NCI-H524 (cell line): ENCODE measurements at regions not wholly inside any gene's neighbourhood (a gene's known extent, or its start where the extent isn't known, plus 50 kb on each side); places are given as distances from the start of the nearest gene placed in this dataset.

Source experiments
- DNase-seq, 2 experiments: peaks; one replicate each; lab custom pipeline; 2025; lab: John Stamatoyannopoulos, UW

- no peak for DNase-seq
These were observed 68.6 kb downstream of the ZNF621 start for GRCh38 chr3:40593351-40593750.

- DNase-seq, result no peak
These were observed 72.7 kb downstream of the ZNF621 start for GRCh38 chr3:40597441-40597840.

GRCh38 chr3:40598338-40598737 is 73.6 kb downstream of the ZNF621 start:
- DNase-seq, result no peak

- no peak for DNase-seq
These were observed 74.2 kb downstream of the ZNF621 start for GRCh38 chr3:40598962-40599361.

DNA sequence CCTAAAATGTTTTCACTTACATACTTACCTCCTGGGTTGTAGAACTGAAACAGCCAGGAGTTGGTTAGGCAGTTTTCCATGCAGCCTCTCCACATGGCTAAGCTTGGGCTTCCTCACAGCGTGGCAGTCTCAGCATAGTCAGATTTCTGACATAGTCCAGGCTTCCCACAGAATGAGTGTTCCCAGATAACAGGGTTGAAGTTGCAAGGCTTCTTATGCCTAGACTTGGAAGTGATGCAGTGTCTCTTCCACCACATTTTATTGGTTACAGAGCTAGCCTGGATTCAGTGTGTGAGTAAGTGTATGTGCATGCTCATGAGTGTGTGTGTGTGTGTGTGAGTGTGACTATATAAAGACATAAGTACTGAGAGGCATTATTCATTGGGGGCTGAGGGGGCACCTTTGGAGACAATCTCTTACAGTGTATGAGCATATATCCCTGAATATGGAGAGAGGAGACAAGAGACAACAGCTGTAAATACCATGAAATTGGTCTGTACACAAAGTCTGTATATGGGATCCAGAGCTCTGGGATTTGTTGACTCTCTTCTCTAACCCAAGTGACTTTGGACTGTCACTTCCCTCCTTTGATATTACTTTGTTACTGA is 78.1 kb downstream of the ZNF621 start:
- no peak for DNase-seq

GRCh38 chr3:40605960-40606359 is 81.2 kb downstream of the ZNF621 start:
- DNase-seq, result no peak

- DNase-seq, result no peak
These were observed 83.3 kb downstream of the ZNF621 start for GRCh38 chr3:40608091-40608490.

- no peak for DNase-seq
These were observed 88.5 kb downstream of the ZNF621 start for GRCh38 chr3:40613306-40613705.

DNA sequence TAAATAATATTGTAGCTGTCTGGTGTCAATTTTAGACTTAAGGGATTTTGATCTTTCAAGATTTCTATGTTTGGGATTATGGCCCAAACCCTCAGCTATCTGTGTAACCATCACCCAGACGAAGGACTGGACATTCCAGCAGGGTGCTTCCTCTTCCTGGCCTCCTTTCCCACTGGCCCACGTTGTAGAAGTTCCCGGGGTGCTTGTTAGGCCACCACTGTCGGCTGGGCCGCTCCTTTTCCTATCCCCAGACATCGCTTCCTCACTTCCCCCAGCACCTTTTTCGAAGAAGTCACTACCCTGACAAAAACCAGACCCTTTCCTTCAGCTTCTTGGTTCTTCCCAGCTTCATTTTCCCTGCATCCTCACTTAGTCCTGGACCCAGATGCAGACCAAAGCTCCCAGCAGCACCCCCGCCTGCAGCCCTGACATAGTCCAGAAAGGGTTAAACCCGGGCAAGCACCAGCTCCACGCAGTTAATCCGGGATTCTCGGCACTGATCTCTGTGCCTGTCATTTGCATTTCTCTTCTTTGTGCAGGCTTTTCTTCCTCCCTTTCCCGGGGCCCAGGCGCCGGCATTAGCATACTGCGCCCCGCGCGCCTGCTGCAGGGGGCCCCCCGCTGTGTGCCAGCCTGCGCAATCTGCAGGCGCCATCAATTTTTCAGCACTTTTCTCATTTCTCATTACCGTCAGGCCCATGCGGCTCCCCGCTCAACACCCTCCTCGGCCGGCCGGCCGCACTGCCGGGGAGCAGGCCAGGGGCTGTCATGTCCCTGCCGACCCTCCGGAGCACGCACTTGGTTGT is 90.6 kb downstream of the ZNF621 start:
- peak; percentile 61 to 73 for DNase-seq

DNA sequence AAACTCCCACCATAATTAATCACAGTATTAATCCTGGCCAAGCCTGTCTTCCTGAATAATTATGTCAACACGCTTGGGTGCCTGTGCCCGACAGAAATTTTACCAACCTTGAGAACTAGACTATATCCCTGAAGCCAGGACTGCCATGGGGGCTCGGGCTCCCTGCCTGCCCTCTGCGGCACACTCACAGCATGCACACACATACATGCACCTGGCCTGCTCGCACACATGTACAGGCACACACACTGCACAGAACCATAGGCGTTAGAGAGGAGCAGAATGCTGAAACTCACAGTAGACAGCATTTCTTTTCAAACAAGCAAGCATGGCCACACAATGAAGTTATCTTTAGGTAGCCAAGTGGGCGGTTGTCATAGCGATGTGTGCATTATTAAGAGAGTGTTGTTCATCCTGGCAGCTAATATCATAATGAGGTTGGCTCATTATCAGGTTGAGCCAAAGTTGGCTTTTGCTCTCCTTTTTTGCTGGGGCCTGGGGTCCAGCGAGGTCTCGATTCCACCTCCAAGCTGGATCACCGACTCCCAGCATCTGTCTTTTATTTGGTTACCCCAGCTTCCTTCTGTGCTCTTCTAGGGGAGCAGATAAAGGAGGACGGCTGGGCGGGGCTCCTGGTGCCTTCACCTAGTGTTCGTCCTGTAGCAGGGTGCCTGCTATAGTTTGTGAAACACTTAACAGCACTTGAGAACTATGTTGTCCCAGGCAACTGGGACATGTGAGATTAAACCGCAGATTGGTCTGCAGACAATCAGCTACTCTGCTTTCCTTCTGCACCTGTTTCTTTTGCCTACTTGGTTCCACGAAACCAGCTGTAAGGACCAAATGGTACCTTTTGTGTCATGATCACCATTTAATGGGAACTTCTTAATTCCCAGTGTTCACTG is 91.4 kb downstream of the ZNF621 start:
- peak; percentile 83 to 94 for DNase-seq

DNA sequence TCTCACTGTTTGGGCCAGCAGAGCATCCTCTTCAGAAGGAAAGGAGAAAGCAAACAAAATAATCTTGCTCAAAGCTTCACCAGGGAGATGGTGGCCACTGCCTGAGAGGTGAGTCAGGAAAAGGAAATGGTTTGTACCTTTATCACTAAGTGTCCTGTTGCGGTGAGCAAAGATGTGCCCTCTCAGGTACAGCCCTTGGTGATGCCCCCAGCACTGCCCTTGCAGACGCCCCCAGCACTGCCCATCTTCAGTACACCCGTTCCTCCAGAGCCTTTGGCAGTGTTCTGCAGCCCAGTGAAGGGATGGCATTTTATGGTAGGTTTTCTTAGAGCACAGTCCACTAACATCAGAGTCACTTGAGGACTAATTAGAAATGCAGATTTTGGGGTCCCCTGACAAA is 92.3 kb downstream of the ZNF621 start:
- DNase-seq, result no peak

DNA sequence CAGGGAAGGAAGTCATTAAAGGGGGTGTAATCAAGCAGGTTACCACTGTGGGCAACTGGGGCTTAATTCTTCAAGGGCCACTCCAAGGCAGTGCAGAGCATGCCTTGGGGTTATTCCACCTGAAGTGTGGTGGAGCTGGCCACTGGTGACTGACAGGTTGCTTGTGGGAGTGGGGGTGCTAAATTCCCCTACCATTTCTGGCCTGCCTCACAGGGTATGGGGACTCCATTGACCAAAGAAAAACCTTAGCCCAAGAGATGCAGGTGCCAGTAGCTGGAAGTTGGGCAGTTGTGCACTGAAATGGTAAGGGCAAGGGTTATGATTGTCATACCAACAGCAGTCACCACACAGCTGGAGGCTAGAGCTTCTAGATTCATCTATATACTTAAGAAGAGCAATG is 93.4 kb downstream of the ZNF621 start:
- DNase-seq, result no peak

DNA sequence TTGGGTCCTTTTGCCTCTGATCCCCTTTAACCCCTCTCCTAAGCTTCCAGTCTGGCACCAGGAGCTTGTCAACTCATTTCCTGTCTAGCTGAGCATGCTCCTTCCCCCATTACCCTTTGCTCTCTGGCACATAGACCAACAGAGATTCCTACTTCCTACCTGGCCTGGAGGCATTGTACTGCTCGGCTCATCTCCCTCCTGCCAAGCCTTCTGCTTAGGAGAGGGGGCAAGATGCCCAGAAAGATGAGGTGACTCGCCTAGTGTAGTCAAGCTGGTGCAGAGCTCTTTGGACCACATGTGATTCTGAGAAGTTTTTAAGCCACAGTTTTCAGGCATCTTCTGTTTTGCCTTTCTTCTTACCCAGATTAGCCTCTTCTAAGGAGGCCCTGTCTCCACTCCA is 95.4 kb downstream of the ZNF621 start:
- no peak for DNase-seq

GRCh38 chr3:40621252-40621651 is 96.5 kb downstream of the ZNF621 start:
- no peak for DNase-seq

DNA sequence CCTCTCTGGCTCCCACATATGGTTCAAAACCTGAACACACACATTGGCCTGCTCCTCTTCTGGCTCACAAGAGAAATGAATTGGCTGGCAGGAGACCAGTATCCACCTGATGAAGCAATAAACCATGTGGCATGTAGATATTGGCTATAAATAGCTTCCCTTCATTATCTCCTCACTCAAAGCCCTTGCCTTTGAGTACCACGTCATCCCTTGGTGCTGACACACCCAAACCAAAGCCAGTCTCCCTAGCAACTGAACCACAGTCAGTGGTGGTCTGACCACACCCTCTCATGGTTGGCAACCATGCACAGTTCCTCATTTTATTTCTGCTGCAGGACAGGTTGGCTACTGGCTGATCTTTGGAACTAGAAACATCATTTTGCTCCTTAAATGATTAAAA is 98.8 kb downstream of the ZNF621 start:
- no peak for DNase-seq

DNA sequence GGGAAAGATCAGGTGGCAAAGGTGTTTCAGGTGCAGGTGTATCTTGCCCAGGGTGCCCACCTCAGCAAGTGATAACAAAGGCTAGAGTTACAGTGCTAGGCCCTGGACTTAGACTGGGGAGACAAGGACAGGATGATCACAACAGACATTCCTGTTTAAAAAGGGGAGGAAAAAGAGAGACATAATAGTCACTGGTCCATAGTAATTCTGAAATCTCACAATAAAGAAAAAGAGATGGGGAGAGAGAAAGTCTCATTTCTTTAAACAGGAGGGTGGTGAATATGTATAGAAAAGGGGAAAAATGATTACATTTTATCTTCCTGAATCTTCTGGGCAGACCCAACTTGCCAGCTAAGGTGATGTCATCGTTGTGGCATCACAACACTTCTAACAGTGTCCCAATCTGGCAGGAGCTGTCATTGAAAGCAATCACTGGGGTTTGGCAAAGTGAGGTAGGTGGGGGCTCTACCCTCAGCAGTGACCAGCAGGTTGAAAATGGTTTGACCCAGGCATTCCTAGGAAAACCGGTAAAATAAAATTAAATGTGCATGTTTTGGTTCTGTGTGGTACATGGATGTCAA is 99.5 kb downstream of the ZNF621 start:
- no peak for DNase-seq

GRCh38 chr3:40627095-40627494 is 102.3 kb downstream of the ZNF621 start:
- DNase-seq, result no peak

- DNase-seq, result no peak
These were observed 104.2 kb downstream of the ZNF621 start for GRCh38 chr3:40628984-40629383.

DNA sequence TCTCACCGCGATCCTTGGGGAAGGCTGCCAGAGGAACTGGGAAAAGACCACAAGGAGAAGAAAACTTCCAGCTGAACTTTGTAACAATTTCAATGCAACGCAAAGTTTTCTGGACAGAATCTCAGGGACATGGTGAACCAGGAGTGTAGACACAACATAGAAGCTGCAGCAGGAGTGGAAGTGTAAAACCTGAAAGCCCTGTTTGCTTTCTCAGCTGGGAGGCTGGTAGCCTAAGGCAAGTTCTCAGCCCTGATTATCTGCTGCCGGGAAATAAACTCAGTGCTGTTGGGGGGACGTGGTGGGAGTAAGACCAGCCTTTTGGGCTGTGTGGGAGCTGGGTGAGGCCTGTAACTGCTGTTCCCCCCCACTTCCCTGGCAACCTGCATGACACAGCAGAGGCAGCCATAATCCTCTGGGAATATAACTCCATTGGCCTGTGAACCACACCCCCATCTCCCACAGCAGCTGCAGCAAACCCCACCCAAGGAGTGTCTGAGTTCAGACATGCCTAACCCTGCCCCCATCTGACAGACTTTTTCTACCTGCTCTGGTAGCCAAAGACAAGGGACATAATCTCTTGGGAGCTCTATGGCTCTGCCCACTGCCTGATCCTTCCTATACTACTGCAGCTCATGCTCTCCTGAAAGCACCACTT is 106.7 kb downstream of the ZNF621 start:
- DNase-seq, result no peak

DNA sequence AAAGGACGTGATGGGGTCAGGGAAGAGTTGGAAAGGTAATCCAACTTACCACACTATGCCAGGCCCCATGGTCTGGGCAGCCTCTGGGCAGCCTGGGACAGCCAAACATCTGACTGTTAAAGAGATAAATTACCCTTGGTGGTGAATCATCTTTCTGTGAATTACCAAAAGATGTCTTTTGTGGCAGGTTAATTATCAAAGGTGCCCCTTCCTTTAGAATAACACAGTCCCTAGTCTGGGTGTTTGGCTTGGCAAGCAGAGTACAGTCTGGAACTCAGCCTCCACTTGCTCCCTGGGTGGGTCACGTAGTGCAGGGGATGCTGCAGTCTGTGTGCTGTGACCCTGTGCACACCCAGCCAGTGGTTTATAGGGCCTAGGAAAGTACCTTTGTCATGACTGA is 113.1 kb downstream of the ZNF621 start:
- DNase-seq, result no peak

DNA sequence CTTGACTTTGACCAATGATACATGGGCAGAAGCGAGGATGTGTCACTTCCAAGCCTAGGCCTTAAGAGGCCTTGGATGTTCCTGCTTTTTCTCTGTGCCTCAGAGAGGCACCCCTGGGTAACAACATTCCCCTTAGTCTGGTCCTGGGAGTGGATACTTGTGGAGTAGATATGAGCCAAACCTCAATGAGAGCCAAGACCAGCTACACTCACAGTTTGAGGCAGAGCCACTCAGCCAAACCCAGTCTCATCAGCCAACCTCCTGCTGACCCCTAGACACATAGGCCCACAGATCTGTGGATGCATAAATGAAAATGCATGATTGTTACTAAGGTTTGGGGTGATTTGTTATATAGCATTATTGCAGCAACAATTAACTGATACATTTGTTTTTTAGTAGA is 114.2 kb downstream of the ZNF621 start:
- no peak for DNase-seq

DNA sequence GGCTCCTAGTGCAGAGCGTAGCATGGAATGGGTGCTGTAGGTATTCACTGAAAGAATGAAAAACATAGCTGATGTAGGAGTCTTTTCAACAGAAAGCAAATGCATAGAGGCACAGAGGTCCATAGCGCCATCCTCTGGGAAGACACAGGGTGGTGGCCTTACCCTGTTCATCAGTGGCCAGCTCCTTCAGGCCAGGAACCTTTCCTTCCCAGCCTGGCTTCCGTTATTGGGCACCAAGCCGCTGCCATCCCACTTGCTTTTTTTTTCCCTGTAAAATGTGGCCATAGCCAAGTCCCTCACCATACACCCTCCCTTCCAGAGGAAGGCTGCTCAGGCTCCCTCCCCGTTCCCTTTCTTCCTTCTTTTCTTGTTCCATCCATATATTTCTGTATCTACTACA is 118.1 kb downstream of the ZNF621 start:
- DNase-seq, result no peak
